Activated T-cell treated with anti-CD3 and anti-CD28 coated beads, Interleukin-2, amount 50 U/mL, for 72 hours (primary cell): ENCODE measurements at regions not wholly inside any gene's neighbourhood (a gene's known extent, or its start where the extent isn't known, plus 50 kb on each side); places are given as distances from the start of the nearest gene placed in this dataset.

Experiments used
- ATAC-seq, 2 donors: fragments of 150-1000 bp; cut with Tn5 transposase; replicated peaks in 1 of 2; 2 replicates each; pipeline ENCODE4 v1.10.0; 2021; ENCODE audit warnings: moderate library complexity in 2 of 2, mild to moderate bottlenecking in 1 of 2
- DNase-seq, 2 donors: peaks; one replicate each; pipeline ENCODE4 v3.0.0; 2021 to 2022; ENCODE audit warnings: mixed read lengths in 1 of 2
- H3K27ac Mint-ChIP-seq: one replicate; pipeline ENCODE4 v1.8.0; 2022; ENCODE audit warnings: mild to moderate bottlenecking, moderate library complexity, mixed read lengths
- H3K27me3 Mint-ChIP-seq: one replicate; pipeline ENCODE4 v1.8.0; 2022; ENCODE audit warnings: low read depth, mixed read lengths
- H3K36me3 Mint-ChIP-seq, 2 donors: one replicate each; pipeline ENCODE4 v1.8.0; 2022; ENCODE audit warnings: mixed read lengths in 2 of 2, mild to moderate bottlenecking in 1 of 2; ENCODE audit not compliant: insufficient read depth in 2 of 2
- H3K4me1 Mint-ChIP-seq: one replicate; pipeline ENCODE4 v1.8.0; 2022; ENCODE audit warnings: low read depth, mixed read lengths
- H3K4me3 Mint-ChIP-seq, 2 donors: one replicate each; pipeline ENCODE4 v1.8.0; 2022; ENCODE audit warnings: mild to moderate bottlenecking in 2 of 2, mixed read lengths in 2 of 2, moderate library complexity in 2 of 2
- H3K9me3 Mint-ChIP-seq, 2 donors: one replicate each; pipeline ENCODE4 v1.8.0; 2022; ENCODE audit warnings: mixed read lengths in 2 of 2

DNA sequence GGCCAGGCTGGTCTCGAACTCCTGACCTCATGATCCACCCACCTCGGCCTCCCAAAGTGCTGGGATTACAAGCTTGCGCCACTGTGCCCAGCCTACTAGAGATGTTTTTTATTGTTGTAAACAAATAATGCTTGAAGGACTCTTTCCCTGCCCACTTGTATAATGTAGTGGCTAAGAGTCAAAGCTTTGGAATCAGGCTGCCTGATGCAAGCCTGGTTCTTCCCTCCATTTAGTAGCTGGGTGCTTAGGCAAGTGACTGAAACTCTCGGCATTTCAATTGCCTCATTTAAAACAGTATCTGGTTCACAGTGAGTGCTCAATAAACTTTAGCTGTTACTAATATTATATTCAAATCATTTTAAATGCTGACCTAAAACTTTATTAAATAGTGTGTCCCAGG lies 144.2 kb upstream of the FOXN2 start:
- DNase-seq (no peak), ATAC-seq (no peak)
- Mint-ChIP-seq H3K27ac (no peak overlapping the region), H3K9me3 (peaks cover 3 to 6% of the 10 kb centered on the region in 2 donors), H3K36me3 (peaks cover 0 to 4% of the 10 kb centered on the region in 2 donors), H3K27me3 (no peaks in the 10 kb centered on the region), H3K4me1 (no peaks in the 10 kb centered on the region), H3K4me3 (no peak overlapping the region)

DNA sequence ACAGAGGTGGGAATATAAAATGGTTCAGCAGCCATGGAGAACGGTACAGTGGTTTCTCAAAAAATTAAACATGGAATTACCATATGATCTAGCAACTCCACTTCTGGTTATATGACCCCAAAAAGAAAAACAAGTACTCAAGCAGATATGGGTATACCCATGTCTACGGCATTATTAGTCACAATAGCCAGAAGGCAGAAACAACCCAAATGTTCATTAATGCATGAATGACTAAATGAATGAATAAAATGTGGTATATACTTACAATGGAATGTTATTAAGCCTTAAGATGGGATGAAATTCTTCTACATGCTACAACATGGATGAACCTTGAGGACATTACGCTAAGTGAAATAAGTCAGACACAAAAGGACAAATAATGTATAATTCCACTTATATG lies 141.3 kb upstream of the FOXN2 start:
- DNase-seq (no peak), ATAC-seq (no peak)
- Mint-ChIP-seq H3K9me3 (no peaks in the 10 kb centered on the region), H3K4me1 (no peaks in the 10 kb centered on the region), H3K36me3 (no peaks in the 10 kb centered on the region), H3K27me3 (no peaks in the 10 kb centered on the region), H3K4me3 (no peak overlapping the region), H3K27ac (no peak overlapping the region)

DNA sequence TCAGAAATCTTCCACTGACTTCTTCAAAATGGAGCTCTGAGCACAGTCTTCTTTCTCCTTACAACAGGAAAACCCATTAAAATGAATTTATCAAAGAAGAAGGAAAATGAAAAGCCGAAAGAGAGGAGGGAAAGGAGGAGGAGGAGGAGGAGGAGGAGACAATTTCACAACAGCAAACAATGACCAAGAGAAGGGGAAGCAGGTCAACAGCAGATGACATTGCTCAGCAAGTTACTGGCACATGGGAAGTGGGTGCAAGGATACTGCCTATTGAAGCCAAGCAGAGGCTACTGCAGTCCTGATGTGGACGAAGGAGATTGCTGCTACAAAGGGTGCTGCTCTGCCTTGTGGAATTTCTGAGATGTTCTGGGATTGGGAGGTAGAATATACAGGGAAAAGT lies 140.0 kb upstream of the FOXN2 start:
- H3K27ac Mint-ChIP-seq, result no peak overlapping the region
- H3K4me3 Mint-ChIP-seq, result no peak overlapping the region
- DNase-seq (no peak), ATAC-seq (no peak)
- no peaks in the 10 kb centered on the region for H3K4me1 Mint-ChIP-seq
- no peaks in the 10 kb centered on the region for H3K27me3 Mint-ChIP-seq
- no peaks in the 10 kb centered on the region for H3K9me3 Mint-ChIP-seq
- H3K36me3 Mint-ChIP-seq, result no peaks in the 10 kb centered on the region

DNA sequence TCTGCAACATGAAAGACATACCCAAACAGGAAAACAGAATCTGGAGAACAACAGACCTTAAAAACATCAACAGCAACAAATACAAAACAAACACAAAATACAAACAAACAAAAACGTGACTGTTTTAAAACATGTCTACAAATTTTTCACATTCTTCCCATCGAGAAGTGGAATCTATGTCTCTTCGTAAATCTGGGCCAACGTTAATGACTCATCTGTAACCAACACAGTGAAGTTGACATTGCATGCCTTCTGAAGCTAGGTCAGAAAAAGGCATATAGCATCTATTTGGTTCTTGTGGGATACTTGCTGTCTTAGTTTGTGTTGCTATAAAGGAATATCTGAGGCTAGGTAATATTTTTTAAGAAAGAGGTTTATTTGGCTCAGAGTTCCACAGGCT lies 139.2 kb upstream of the FOXN2 start:
- Mint-ChIP-seq H3K4me3 (no peak overlapping the region), H3K27ac (no peak overlapping the region), H3K27me3 (no peaks in the 10 kb centered on the region), H3K36me3 (no peaks in the 10 kb centered on the region), H3K9me3 (no peaks in the 10 kb centered on the region), H3K4me1 (no peaks in the 10 kb centered on the region)
- DNase-seq (no peak), ATAC-seq (no peak)

DNA sequence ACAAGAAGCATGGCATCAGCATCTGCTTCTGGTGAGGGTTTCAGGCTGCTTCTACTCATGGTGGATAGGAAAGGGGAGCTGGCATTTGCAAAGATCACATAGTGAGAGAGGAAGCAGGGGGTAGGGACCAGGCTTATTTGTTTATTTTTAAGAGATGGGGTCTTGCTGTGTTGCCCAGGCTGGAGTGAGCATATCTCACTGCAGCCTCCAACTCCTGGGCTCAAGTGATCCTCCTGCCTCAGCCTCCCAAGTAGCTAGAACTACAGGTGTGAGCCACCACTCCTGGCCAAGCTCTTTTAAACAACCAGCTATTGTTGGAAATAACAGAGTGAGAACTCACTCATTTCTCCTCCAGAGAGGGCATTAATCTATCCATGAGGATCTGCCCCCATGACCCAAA lies 138.8 kb upstream of the FOXN2 start:
- H3K27me3 Mint-ChIP-seq, result no peaks in the 10 kb centered on the region
- H3K27ac Mint-ChIP-seq, result no peak overlapping the region
- H3K4me3 Mint-ChIP-seq, result no peak overlapping the region

DNA sequence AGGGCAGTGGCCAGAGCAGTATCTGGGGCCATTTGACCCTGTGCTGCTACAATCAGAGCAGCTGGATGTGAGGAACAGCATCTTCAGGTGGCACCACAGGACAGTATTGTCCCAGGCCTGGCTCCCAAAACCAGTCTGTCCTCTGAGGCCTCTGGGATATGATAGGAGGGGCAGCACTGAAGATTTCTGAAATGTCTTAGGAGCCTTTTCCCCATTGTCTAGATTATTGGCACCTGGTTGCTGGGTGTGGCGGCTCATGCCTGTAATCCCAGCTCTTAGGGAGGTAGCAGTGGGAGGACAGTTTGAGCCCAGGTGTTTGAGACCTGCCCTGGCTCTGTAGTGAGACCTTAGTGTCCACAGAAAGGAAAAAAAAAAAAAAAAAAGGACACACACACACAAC lies 137.6 kb upstream of the FOXN2 start:
- H3K4me3 Mint-ChIP-seq, result no peak overlapping the region
- no peaks in the 10 kb centered on the region for H3K27me3 Mint-ChIP-seq
- no peaks in the 10 kb centered on the region for H3K9me3 Mint-ChIP-seq
- H3K4me1 Mint-ChIP-seq, result no peaks in the 10 kb centered on the region
- DNase-seq, result no peak
- H3K36me3 Mint-ChIP-seq, result no peaks in the 10 kb centered on the region
- ATAC-seq, result no peak
- no peak overlapping the region for H3K27ac Mint-ChIP-seq

More for the DNA sequence above, 138.8 kb upstream of the FOXN2 start:
- no peaks in the 10 kb centered on the region for H3K9me3 Mint-ChIP-seq
- DNase-seq (no peak), ATAC-seq (no peak)
- no peaks in the 10 kb centered on the region for H3K4me1 Mint-ChIP-seq
- H3K36me3 Mint-ChIP-seq, result no peaks in the 10 kb centered on the region

DNA sequence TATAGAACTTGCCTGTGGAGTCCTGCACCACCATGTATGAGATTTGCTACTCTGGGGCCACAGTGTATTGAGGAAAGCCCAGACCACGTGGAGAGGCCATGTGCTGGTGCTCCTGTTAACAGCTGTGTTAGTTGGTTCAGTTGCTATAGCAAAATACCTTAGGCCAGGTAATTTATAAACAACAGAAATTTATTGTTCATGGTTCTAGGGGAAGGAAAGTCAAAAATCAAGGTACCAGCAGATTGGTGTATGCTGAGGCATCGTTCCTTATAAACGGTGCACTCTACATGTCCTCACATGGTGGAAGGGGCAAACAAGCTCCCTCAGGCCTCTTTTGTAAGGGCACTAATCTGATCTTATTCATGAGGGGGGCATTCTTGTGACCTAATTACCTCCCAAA lies 135.9 kb upstream of the FOXN2 start:
- no peaks in the 10 kb centered on the region for H3K27me3 Mint-ChIP-seq
- H3K9me3 Mint-ChIP-seq, result no peaks in the 10 kb centered on the region
- no peak overlapping the region for H3K27ac Mint-ChIP-seq
- H3K4me3 Mint-ChIP-seq, result no peak overlapping the region
- no peaks in the 10 kb centered on the region for H3K36me3 Mint-ChIP-seq
- ATAC-seq (no peak), DNase-seq (no peak)
- no peaks in the 10 kb centered on the region for H3K4me1 Mint-ChIP-seq

DNA sequence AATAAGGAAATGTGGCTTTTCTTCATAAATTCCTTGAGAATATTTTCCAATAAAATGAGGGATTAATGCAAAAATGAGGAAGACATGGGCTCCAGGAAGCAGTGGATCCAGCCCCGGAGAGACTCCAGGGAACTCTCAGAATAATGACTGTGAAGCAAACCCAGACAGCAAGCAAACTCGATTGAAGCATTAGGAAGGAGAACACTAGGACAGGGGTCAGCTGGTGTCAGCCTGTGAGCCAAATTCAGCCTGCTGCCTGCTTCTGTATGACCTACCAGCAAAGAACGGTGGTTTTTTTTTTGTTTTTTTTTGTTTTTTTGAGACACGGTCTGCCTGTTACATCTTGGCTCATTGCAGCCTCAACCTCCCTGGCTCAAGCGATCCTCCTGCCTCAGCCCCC lies 133.9 kb upstream of the FOXN2 start:
- Mint-ChIP-seq H3K36me3 (no peaks in the 10 kb centered on the region), H3K27me3 (no peaks in the 10 kb centered on the region), H3K9me3 (no peaks in the 10 kb centered on the region), H3K27ac (no peak overlapping the region), H3K4me1 (no peaks in the 10 kb centered on the region), H3K4me3 (no peak overlapping the region)
- DNase-seq, result no peak
- no peak for ATAC-seq

DNA sequence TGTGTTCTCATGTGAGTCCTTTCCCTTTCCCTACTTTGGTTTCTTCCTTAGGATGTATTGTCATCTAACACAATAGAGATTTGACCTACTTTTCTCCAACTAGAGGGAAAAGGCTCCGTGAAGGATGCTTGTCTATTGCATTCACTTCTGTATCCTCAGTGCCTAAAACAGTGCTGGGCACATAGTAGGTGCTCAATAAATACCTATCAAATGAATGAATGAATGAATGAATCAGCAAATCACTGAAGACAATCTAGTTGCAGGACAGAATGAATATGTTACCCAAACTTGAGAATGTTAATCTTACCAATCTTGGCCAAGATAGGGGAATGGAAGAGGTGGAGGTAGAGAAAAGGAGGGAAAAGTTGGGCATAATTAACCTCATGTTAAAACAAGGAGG lies 131.2 kb upstream of the FOXN2 start:
- DNase-seq, result no peak
- H3K9me3 Mint-ChIP-seq, result no peaks in the 10 kb centered on the region
- no peak overlapping the region for H3K4me3 Mint-ChIP-seq
- H3K36me3 Mint-ChIP-seq, result no peaks in the 10 kb centered on the region
- H3K4me1 Mint-ChIP-seq, result no peaks in the 10 kb centered on the region
- H3K27ac Mint-ChIP-seq, result no peak overlapping the region
- ATAC-seq, result no peak
- no peaks in the 10 kb centered on the region for H3K27me3 Mint-ChIP-seq

DNA sequence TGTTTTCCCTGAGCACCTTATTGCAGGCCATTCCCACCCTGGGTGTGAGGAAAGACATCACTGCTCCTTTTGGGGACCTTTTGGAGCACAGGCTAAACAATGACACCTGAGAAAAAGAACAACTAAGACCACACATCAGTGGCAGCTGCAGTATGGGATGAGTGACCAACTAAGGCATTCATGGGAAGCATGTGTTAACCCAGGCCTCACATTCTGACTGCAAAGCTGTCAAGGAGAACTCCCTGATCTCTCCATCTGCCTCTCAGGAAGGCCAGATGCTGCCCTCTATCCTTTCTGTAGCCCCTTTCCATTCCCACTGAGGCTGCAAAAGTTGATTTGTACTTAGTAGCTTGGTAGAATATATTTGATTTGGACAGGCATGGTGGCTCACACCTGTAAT lies 130.5 kb upstream of the FOXN2 start:
- no peak for DNase-seq
- Mint-ChIP-seq H3K4me3 (no peak overlapping the region), H3K27ac (no peak overlapping the region), H3K36me3 (no peaks in the 10 kb centered on the region), H3K9me3 (no peaks in the 10 kb centered on the region), H3K4me1 (no peaks in the 10 kb centered on the region), H3K27me3 (no peaks in the 10 kb centered on the region)
- ATAC-seq, result no peak

DNA sequence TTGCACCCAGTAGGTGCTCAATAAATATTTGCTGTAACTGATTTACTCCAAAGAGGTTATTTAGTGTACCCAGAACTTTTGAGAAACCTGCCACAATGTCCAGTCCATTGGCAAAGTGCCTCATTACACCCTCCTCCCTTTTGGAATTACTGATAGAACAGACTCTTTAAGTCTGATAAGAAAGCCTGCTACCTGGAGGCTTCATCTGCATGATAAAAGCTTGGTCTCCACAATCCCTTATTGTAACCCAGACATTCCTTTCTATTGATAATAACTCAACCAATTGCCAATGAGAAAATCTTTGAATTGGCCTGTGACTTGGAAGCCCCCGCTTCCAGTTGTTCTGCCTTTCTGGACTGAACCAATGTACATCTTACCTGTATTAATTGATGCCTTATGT lies 127.0 kb upstream of the FOXN2 start:
- Mint-ChIP-seq H3K9me3 (no peaks in the 10 kb centered on the region), H3K27ac (no peak overlapping the region), H3K4me3 (no peak overlapping the region), H3K4me1 (no peaks in the 10 kb centered on the region), H3K36me3 (no peaks in the 10 kb centered on the region), H3K27me3 (no peaks in the 10 kb centered on the region)
- DNase-seq (no peak), ATAC-seq (no peak)

DNA sequence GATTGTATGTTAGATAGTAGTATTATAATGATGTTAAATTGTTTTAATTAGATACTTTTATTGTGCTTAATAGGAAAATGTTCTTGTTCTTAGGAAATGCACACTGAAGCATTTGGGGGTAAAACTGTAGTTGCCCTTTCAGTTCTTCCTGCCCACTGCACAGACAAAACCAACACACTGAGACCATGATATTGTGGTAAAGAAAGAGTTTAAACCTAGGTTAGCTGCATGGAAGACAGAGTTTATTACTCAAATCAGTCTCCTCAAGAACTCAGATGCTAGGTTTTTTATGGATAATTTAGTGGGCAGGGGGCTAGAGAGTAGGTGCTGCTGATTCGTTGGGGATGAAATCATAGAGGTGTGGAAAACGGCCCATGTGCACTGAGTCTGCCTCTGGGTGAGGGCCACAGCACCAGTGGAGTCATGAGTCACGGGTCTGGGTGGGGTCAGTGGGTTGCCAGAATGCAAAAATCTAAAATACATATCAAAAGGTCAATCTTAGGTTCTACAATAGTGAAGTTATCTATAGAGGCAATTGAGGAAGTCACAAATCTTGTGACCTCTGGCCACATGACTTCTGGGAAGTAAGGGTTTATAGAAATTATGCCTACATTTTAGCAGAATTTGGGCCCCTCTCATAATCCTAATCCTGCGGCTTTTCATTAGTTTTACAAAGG lies 124.8 kb upstream of the FOXN2 start:
- ATAC-seq (no peak), DNase-seq (no peak)
- H3K36me3 Mint-ChIP-seq, result no peaks in the 10 kb centered on the region
- H3K9me3 Mint-ChIP-seq, result no peaks in the 10 kb centered on the region
- no peaks in the 10 kb centered on the region for H3K4me1 Mint-ChIP-seq
- H3K27ac Mint-ChIP-seq, result no peak overlapping the region
- H3K4me3 Mint-ChIP-seq, result no peak overlapping the region
- no peaks in the 10 kb centered on the region for H3K27me3 Mint-ChIP-seq

DNA sequence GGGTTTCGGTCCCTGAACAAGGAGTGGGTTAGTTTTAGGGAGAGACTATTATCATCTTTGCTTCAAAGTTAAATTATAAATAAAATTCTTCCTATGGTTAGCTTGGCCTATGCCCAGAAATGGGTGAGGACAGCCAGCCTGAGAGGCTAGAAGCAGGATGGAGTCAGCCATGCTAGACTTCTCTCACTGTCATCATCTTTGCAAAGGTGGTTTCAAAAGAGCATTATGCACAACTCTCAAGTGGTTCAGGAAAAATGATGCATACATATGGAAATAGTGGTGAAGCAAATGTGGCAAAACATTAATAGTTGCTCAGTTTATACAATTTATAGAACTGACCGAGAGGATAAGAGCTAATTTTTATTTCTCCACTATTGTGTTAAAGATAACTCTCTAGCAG lies 124.3 kb upstream of the FOXN2 start:
- Mint-ChIP-seq H3K4me1 (no peaks in the 10 kb centered on the region), H3K36me3 (no peaks in the 10 kb centered on the region), H3K9me3 (no peaks in the 10 kb centered on the region), H3K4me3 (no peak overlapping the region), H3K27me3 (no peaks in the 10 kb centered on the region), H3K27ac (no peak overlapping the region)
- no peak for ATAC-seq
- no peak for DNase-seq

DNA sequence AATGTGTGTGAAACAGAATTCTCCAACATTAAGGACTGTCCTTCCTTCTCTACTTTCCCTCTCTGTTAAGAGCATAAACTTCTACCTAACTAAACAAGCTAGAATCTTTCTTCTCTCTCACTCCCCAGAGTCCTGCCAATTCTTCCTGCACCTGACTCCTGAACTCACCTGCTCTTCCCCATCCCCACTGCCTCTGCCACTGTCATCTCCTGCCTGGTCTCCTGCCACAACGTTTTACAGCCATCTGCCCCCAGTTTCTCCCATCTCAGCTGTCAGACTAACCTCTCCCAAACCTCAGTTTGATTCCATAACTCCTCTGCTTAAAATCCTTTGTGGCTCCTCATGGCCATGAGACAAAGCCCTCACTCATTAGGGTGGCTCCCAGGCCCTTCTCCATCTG lies 119.8 kb upstream of the FOXN2 start:
- H3K4me3 Mint-ChIP-seq, result no peak overlapping the region
- H3K36me3 Mint-ChIP-seq, result no peaks in the 10 kb centered on the region
- H3K4me1 Mint-ChIP-seq, result no peaks in the 10 kb centered on the region
- no peak for DNase-seq
- no peaks in the 10 kb centered on the region for H3K9me3 Mint-ChIP-seq
- H3K27ac Mint-ChIP-seq, result no peak overlapping the region
- ATAC-seq, result no peak
- H3K27me3 Mint-ChIP-seq, result no peaks in the 10 kb centered on the region
